CD4-positive, alpha-beta T cell treated with Interleukin-6 at 100 ng/mL for 8 hours (primary cell): ENCODE measurements at regions not wholly inside any gene's neighbourhood (a gene's known extent, or its start where the extent isn't known, plus 50 kb on each side); places are given as distances from the start of the nearest gene placed in this dataset.
"Not testable (repeated sequence)": the region's sequence is repeated elsewhere in the genome, so short reads cannot be mapped to it uniquely, and the experiment has no call there.

Experiments used
- DNase-seq: peaks from one replicate; pipeline ENCODE4 v3.0.0-alpha.2; 2020; ENCODE audit warnings: mixed read lengths, low spot score

- peak; percentile 50 for DNase-seq
Observed at GRCh38 chr3:109804697-109805096, 467.4 kb upstream of the DPPA4 start.

- peak; percentile 81 for DNase-seq
Observed at GRCh38 chr3:109806929-109807328, 469.6 kb upstream of the DPPA4 start.

GRCh38 chr3:109809513-109809912, 472.2 kb upstream of the DPPA4 start:
- DNase-seq: no peak

- no peak for DNase-seq
Observed at GRCh38 chr3:109818081-109818480, 480.7 kb upstream of the DPPA4 start.

GRCh38 chr3:109819734-109820133, 482.4 kb upstream of the DPPA4 start:
- DNase-seq: no peak

- DNase-seq: no peak
Observed at GRCh38 chr3:109825971-109826810, 488.8 kb upstream of the DPPA4 start.

GRCh38 chr3:109831403-109831802, 494.1 kb upstream of the DPPA4 start:
- no peak for DNase-seq

- DNase-seq: no peak
Observed at GRCh38 chr3:109835958-109836357, 498.6 kb upstream of the DPPA4 start.

- DNase-seq: no peak
Observed at GRCh38 chr3:109851854-109852253, 514.5 kb upstream of the DPPA4 start.

- DNase-seq: no peak
Observed at GRCh38 chr3:109852283-109852682, 514.9 kb upstream of the DPPA4 start.

GRCh38 chr3:109853077-109853731, 515.9 kb upstream of the DPPA4 start:
- no peak for DNase-seq

GRCh38 chr3:109863701-109864100, 526.4 kb upstream of the DPPA4 start:
- no peak for DNase-seq

- DNase-seq: no peak
Observed at GRCh38 chr3:109864452-109864851, 527.1 kb upstream of the DPPA4 start.

- no peak for DNase-seq
Observed at GRCh38 chr3:109869586-109869985, 532.2 kb upstream of the DPPA4 start.

- DNase-seq: no peak
Observed at GRCh38 chr3:109874896-109875708, 537.8 kb upstream of the DPPA4 start.

GRCh38 chr3:109877616-109878015, 540.3 kb upstream of the DPPA4 start:
- not testable (repeated sequence) for DNase-seq

GRCh38 chr3:109882144-109882543, 544.8 kb upstream of the DPPA4 start:
- no peak for DNase-seq

- DNase-seq: no peak
Observed at GRCh38 chr3:109887293-109887692, 549.9 kb upstream of the DPPA4 start.

- no peak for DNase-seq
Observed at GRCh38 chr3:109888026-109888425, 550.7 kb upstream of the DPPA4 start.

GRCh38 chr3:109897734-109898133, 560.4 kb upstream of the DPPA4 start:
- DNase-seq: no peak

GRCh38 chr3:109899925-109900324, 562.6 kb upstream of the DPPA4 start:
- DNase-seq: no peak

- DNase-seq: no peak
Observed at GRCh38 chr3:109900783-109901182, 563.4 kb upstream of the DPPA4 start.

GRCh38 chr3:109902549-109902948, 565.2 kb upstream of the DPPA4 start:
- no peak for DNase-seq
